PC-9 (cell line): ENCODE measurements at regions not wholly inside any gene's neighbourhood (a gene's known extent, or its start where the extent isn't known, plus 50 kb on each side); places are given as distances from the start of the nearest gene placed in this dataset.

Experiments used
- EZH2 ChIP-seq: fragments of 200-600 bp; sonication (generic); IDR thresholded peaks from 2 replicates; pipeline ENCODE4 v1.8.0; 2017; ENCODE audit warnings: antibody characterized with exemption, low read depth
- TF ChIP-seq, protein P1 (sequence below): fragments of 200-600 bp; sonication (generic); conservative IDR thresholded peaks from 2 replicates; pipeline ENCODE4 v1.6.1; 2017; ENCODE audit warnings: mixed run types, antibody characterized with exemption, mild to moderate bottlenecking, moderate library complexity

DNA sequence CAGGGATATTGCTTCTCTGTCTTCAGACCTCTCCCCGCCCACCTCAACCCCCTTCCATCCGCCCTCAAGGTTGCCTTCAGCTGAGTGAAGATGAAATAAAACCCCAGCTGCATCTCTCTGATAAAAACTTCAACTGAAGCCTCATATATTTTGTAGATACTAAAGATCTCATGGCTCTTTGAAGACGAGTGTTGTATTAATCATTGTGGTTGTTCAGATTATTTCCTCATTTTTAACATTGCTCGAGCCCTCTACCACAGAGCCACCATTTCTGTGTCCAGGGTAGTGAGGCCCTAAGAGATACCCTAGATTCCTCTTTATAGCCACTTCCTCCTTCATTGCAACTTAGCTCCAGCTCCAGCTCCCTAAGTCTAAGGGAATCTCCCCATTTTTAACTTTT, 312.8 kb upstream of the ZNF507 start:
- TF ChIP-seq, protein P1, sequence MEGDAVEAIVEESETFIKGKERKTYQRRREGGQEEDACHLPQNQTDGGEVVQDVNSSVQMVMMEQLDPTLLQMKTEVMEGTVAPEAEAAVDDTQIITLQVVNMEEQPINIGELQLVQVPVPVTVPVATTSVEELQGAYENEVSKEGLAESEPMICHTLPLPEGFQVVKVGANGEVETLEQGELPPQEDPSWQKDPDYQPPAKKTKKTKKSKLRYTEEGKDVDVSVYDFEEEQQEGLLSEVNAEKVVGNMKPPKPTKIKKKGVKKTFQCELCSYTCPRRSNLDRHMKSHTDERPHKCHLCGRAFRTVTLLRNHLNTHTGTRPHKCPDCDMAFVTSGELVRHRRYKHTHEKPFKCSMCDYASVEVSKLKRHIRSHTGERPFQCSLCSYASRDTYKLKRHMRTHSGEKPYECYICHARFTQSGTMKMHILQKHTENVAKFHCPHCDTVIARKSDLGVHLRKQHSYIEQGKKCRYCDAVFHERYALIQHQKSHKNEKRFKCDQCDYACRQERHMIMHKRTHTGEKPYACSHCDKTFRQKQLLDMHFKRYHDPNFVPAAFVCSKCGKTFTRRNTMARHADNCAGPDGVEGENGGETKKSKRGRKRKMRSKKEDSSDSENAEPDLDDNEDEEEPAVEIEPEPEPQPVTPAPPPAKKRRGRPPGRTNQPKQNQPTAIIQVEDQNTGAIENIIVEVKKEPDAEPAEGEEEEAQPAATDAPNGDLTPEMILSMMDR = no peak
- no peak for TF ChIP-seq EZH2
